Panc1 (cell line): ENCODE measurements at regions not wholly inside any gene's neighbourhood (a gene's known extent, or its start where the extent isn't known, plus 50 kb on each side); places are given as distances from the start of the nearest gene placed in this dataset.
"Not testable (repeated sequence)": the region's sequence is repeated elsewhere in the genome, so short reads cannot be mapped to it uniquely, and the experiment has no call there.

Source experiments
- ATAC-seq: fragments of 200-7000 bp; cut with Tn5 transposase; 2 replicates; pipeline ENCODE4 v1.9.1; 2020; ENCODE audit warnings: mild to moderate bottlenecking, moderate library complexity
- BruUV-seq: library from RNA; stranded (reverse); fragments of 400-500 nt; replicated peaks from 2 replicates; lab custom pipeline; 2021; lab: Mats Ljungman, UMichigan
- CTCF ChIA-PET: fragments of 300-600 bp; sonication (Branson Sonifier 250); formaldehyde crosslinking; loops from one replicate; lab custom pipeline; 2022; ENCODE audit warnings: antibody characterized with exemption; lab: Charles Lee
- POLR2A ChIA-PET: fragments of 300-600 bp; sonication (Branson Sonifier 250); formaldehyde crosslinking; loops from one replicate; lab custom pipeline; 2022; ENCODE audit warnings: antibody characterized with exemption; lab: Charles Lee
- DNase-seq: peaks from one replicate; pipeline ENCODE4 v3.0.0-alpha.2; 2010; ENCODE audit warnings: low read depth, low spot score
- H3K27ac ChIP-seq: 2 replicates; pipeline ENCODE4 v1.5.1; 2011; ENCODE audit warnings: mild to moderate bottlenecking, low read length, inconsistent platforms
- H3K27me3 ChIP-seq: fragments of 200-500 bp; sonication (Bioruptor generic); 2 replicates; pipeline ENCODE4 v1.6.0; 2014; ENCODE audit warnings: low read length, inconsistent platforms; ENCODE audit not compliant: control insufficient read depth, insufficient read depth
- H3K36me3 ChIP-seq: fragments of 200-500 bp; sonication (Bioruptor generic); 2 replicates; pipeline ENCODE4 v1.5.1; 2014; ENCODE audit warnings: inconsistent platforms, mild to moderate bottlenecking, low read length, moderate library complexity; ENCODE audit not compliant: control insufficient read depth, insufficient read depth
- H3K4me1 ChIP-seq: 2 replicates; pipeline ENCODE4 v1.5.1; 2011; ENCODE audit warnings: inconsistent platforms, mild to moderate bottlenecking, low read length, moderate library complexity; ENCODE audit not compliant: control insufficient read depth, insufficient read depth
- H3K4me3 ChIP-seq, 2 experiments: 2 replicates each; pipeline ENCODE4 v1.5.1; 2011 to 2012; ENCODE audit warnings: low read depth in 2 of 2, low read length in 2 of 2, mild to moderate bottlenecking in 2 of 2, inconsistent platforms in 1 of 2, moderate library complexity in 1 of 2
- H3K9me3 ChIP-seq: fragments of 200-500 bp; sonication (Bioruptor generic); 2 replicates; pipeline ENCODE4 v1.5.1; 2014; ENCODE audit warnings: low read depth, mild to moderate bottlenecking, inconsistent platforms, low read length, moderate library complexity; ENCODE audit not compliant: control insufficient read depth, insufficient read depth
- POLR2AphosphoS5 ChIP-seq: IDR thresholded peaks from 2 replicates; pipeline ENCODE4 v1.6.1; 2012; ENCODE audit warnings: mild to moderate bottlenecking, low read depth, low read length, moderate library complexity
- SIN3A ChIP-seq: IDR thresholded peaks from 2 replicates; pipeline ENCODE4 v1.6.1; 2012; ENCODE audit warnings: low read depth, mild to moderate bottlenecking, low read length, moderate library complexity, borderline replicate concordance; ENCODE audit not compliant: insufficient read depth
- TCF7L2 ChIP-seq: IDR thresholded peaks from 2 replicates; pipeline ENCODE4 v1.6.1; 2011; ENCODE audit warnings: mild to moderate bottlenecking, low read depth, low read length, inconsistent platforms
- in situ Hi-C: cut with HindIII; loops from 2 replicates; pipeline ENCODE4 v1.10.0; 2016; ENCODE audit warnings: low sequenced_read_pairs, low pct_unique_long_range_greater_than_20kb
- intact Hi-C: fragments of 100-400 bp; cut with micrococcal nuclease; formaldehyde crosslinking; loops from one replicate; pipeline ENCODE4 v1.10.0; 2022; ENCODE audit not compliant: unreplicated experiment
- TF ChIP-seq, protein P1 (sequence below): fragments of 450-650 bp; IDR thresholded peaks from 2 replicates; pipeline ENCODE4 v1.5.1; 2017; ENCODE audit warnings: mild to moderate bottlenecking
- TF ChIP-seq, protein P2 (sequence below), 2 experiments: IDR thresholded peaks; 2 replicates each; pipeline ENCODE4 v1.6.1; 2011 to 2012; ENCODE audit warnings: low read depth in 2 of 2, control low read depth in 1 of 2, low read length in 1 of 2, mild to moderate bottlenecking in 1 of 2, moderate library complexity in 1 of 2; ENCODE audit not compliant: insufficient read depth in 1 of 2

DNA sequence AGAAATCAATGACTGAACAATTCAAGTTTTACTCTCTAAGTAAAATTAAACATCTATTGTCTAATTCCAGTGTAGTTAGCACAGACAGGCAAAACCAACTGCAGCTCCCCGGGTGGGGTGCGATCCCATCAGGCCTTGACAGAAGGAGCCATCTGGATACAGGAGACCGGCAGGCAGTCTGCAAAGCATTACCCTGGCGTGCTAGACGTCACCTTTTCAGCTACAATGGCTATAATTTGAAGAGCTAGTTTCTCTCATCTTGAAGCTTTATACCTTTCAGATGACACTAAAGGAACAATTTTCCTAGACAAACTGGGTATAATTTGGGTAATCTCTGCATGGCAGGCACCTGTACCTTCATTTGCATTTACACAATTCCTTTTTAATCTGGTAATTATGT is 761.5 kb upstream of the SOX11 start:
- ChIA-PET POLR2A (no interaction called here), CTCF (no interaction called here)
- BruUV-seq = no TSS peak
- no peak overlapping the region for H3K27ac ChIP-seq
- H3K4me1 ChIP-seq = no peaks in the 10 kb centered on the region
- DNase-seq = no peak
- no peak for TF ChIP-seq SIN3A
- TF ChIP-seq TCF7L2 = no peak
- TF ChIP-seq, protein P1, sequence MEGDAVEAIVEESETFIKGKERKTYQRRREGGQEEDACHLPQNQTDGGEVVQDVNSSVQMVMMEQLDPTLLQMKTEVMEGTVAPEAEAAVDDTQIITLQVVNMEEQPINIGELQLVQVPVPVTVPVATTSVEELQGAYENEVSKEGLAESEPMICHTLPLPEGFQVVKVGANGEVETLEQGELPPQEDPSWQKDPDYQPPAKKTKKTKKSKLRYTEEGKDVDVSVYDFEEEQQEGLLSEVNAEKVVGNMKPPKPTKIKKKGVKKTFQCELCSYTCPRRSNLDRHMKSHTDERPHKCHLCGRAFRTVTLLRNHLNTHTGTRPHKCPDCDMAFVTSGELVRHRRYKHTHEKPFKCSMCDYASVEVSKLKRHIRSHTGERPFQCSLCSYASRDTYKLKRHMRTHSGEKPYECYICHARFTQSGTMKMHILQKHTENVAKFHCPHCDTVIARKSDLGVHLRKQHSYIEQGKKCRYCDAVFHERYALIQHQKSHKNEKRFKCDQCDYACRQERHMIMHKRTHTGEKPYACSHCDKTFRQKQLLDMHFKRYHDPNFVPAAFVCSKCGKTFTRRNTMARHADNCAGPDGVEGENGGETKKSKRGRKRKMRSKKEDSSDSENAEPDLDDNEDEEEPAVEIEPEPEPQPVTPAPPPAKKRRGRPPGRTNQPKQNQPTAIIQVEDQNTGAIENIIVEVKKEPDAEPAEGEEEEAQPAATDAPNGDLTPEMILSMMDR = no peak
- TF ChIP-seq, protein P2, sequence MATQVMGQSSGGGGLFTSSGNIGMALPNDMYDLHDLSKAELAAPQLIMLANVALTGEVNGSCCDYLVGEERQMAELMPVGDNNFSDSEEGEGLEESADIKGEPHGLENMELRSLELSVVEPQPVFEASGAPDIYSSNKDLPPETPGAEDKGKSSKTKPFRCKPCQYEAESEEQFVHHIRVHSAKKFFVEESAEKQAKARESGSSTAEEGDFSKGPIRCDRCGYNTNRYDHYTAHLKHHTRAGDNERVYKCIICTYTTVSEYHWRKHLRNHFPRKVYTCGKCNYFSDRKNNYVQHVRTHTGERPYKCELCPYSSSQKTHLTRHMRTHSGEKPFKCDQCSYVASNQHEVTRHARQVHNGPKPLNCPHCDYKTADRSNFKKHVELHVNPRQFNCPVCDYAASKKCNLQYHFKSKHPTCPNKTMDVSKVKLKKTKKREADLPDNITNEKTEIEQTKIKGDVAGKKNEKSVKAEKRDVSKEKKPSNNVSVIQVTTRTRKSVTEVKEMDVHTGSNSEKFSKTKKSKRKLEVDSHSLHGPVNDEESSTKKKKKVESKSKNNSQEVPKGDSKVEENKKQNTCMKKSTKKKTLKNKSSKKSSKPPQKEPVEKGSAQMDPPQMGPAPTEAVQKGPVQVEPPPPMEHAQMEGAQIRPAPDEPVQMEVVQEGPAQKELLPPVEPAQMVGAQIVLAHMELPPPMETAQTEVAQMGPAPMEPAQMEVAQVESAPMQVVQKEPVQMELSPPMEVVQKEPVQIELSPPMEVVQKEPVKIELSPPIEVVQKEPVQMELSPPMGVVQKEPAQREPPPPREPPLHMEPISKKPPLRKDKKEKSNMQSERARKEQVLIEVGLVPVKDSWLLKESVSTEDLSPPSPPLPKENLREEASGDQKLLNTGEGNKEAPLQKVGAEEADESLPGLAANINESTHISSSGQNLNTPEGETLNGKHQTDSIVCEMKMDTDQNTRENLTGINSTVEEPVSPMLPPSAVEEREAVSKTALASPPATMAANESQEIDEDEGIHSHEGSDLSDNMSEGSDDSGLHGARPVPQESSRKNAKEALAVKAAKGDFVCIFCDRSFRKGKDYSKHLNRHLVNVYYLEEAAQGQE (IDR thresholded peaks at IDR 0.05; ENCODE audit: insufficient read depth in 1 of 2, low read depth in 2 of 2, low read length in 1 of 2) = no peak
- TF ChIP-seq POLR2AphosphoS5 = no peak
- ATAC-seq = no peak
- H3K9me3 ChIP-seq = no peaks in the 10 kb centered on the region
- intact Hi-C loops (no loop called here), in situ Hi-C loops (no loop called here)
- H3K36me3 ChIP-seq = no peaks in the 10 kb centered on the region
- H3K4me3 ChIP-seq = no peak overlapping the region
- H3K27me3 ChIP-seq = no peaks in the 10 kb centered on the region

DNA sequence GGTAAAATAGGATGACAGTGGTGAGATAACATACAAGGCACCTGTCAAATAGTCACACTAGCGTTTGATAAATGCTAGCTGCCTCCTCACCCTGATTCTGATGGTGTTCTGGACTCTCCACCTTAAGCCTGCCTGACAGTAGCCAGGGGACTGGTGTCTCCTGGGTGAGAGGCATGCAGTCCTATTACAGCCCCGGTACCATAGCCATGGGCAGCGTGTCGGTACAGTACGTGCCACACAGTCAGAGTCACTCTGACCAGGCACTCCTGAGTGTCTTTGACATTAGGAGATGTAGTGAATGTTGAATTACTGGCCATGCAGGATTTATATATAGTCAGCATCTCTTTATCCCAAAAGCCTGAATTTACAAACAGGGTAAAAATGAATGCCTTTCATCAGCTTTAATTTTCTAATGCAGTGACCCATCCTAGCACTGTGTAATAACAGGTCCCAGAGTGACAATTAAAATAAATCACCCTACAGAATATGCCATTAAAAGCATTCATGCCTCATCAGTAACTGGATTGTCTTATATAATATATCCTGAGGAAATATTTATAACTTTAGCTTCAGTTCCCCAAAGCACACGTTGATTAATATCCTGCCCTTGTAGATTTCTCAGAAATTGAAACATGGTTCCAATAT is 760.3 kb upstream of the SOX11 start:
- H3K9me3 ChIP-seq = no peaks in the 10 kb centered on the region
- in situ Hi-C loops = no loop called here
- H3K4me1 ChIP-seq = no peaks in the 10 kb centered on the region
- TF ChIP-seq TCF7L2 (no peak), POLR2AphosphoS5 (no peak), SIN3A (no peak)
- TF ChIP-seq, protein P1 = no peak
- TF ChIP-seq, protein P2 (IDR thresholded peaks at IDR 0.05; ENCODE audit: insufficient read depth in 1 of 2, low read depth in 2 of 2, low read length in 1 of 2) = no peak
- ChIA-PET CTCF (no interaction called here), POLR2A (no interaction called here)
- no peak for DNase-seq
- intact Hi-C loops = no loop called here
- BruUV-seq = no TSS peak
- ATAC-seq = no peak
- H3K27me3 ChIP-seq = no peaks in the 10 kb centered on the region
- no peaks in the 10 kb centered on the region for H3K36me3 ChIP-seq
- no peak overlapping the region for H3K27ac ChIP-seq
- no peak overlapping the region for H3K4me3 ChIP-seq

DNA sequence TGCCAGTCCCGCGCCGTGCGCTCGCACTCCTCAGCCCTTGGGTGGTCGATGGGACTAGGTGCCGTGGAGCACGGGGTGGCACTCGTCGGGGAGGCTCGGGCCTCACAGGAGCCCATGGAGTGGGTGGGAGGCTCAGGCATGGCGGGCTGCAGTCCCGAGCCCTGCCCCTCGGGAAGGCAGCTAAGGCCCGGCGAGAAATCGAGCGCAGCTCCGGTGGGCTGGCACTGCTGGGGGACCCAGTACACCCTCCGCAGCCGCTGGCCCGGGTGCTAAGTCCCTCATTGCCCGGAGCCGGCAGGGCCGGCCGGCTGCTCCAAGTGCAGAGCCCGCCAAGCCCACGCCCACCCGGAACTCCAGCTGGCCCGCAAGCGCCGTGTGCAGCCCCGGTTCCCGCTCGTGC is 756.9 kb upstream of the SOX11 start:
- POLR2A ChIA-PET, ATAC-seq, H3K4me3 ChIP-seq, H3K9me3 ChIP-seq, BruUV-seq, H3K36me3 ChIP-seq, CTCF ChIA-PET, H3K27me3 ChIP-seq, DNase-seq, in situ Hi-C loops, H3K4me1 ChIP-seq, H3K27ac ChIP-seq, intact Hi-C loops: not testable (repeated sequence)
